ENCODE measurements at regions not wholly inside any gene's neighbourhood (a gene's known extent, or its start where the extent isn't known, plus 50 kb on each side); places are given as distances from the start of the nearest gene placed in this dataset.

DNA sequence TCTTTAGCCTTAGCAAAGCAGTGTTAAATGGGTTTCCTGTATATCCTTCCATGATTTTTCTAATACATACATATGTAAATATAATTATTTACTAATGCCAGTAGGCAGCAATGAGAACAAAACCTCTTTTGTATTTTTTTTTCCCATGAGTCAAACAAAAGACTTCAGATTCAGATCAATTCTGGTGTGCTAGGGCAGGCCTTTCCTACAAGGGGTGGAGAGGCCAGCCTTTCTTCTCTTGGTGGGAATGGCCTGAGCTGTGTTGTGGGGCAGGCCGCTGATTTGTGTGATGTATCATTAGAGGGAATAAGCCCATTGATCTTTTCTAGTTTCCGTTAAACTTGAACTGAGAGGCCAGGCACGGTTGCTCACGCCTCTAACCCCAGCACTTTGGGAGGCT, 115.5 kb upstream of the DMRT1 start:
- H3K4me1 ChIP-seq, result no peaks in the 10 kb centered on the region
- ATAC-seq (no peak), DNase-seq (no peak)
- TF ChIP-seq, protein P1, sequence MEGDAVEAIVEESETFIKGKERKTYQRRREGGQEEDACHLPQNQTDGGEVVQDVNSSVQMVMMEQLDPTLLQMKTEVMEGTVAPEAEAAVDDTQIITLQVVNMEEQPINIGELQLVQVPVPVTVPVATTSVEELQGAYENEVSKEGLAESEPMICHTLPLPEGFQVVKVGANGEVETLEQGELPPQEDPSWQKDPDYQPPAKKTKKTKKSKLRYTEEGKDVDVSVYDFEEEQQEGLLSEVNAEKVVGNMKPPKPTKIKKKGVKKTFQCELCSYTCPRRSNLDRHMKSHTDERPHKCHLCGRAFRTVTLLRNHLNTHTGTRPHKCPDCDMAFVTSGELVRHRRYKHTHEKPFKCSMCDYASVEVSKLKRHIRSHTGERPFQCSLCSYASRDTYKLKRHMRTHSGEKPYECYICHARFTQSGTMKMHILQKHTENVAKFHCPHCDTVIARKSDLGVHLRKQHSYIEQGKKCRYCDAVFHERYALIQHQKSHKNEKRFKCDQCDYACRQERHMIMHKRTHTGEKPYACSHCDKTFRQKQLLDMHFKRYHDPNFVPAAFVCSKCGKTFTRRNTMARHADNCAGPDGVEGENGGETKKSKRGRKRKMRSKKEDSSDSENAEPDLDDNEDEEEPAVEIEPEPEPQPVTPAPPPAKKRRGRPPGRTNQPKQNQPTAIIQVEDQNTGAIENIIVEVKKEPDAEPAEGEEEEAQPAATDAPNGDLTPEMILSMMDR (IDR thresholded peaks at IDR 0.05), result no peak
- intact Hi-C loops (cut with DNase I), result no loop called here
- no peak overlapping the region for H3K4me3 ChIP-seq
- H3K9me3 ChIP-seq, result no peaks in the 10 kb centered on the region
- no peak overlapping the region for H3K27ac ChIP-seq
- H3K36me3 ChIP-seq, result peaks cover 0 to 11% of the 10 kb centered on the region in 2 donors
- no peaks in the 10 kb centered on the region for H3K27me3 ChIP-seq

DNA sequence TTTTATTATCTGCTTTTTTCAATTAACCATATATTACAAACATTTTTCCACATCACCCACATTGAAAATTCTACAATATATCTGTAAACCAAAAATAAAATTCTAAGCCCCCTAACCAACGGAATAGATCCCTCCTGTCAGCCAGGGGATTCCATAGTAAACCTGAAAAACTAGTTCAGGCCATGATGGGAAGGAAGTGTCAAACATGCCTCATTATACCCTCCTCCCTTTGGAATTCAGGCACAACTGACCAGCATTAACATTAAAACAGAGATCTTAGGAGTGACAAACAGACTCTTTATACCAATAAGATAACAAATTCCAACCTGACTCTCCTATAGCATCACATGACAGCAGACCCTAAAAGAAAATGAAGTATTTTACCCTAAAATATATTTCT, 113.7 kb upstream of the DMRT1 start:
- Histone ChIP-seq H3K27me3 (no peaks in the 10 kb centered on the region), H3K9me3 (no peaks in the 10 kb centered on the region), H3K4me3 (no peak overlapping the region), H3K36me3 (peaks cover 0 to 24% of the 10 kb centered on the region in 2 donors), H3K27ac (no peak overlapping the region), H3K4me1 (no peaks in the 10 kb centered on the region)
- no peak for DNase-seq
- ATAC-seq, result peak; percentile 35
- TF ChIP-seq, protein P1 (IDR thresholded peaks at IDR 0.05), result no peak
- intact Hi-C loops (cut with DNase I), result no loop called here

DNA sequence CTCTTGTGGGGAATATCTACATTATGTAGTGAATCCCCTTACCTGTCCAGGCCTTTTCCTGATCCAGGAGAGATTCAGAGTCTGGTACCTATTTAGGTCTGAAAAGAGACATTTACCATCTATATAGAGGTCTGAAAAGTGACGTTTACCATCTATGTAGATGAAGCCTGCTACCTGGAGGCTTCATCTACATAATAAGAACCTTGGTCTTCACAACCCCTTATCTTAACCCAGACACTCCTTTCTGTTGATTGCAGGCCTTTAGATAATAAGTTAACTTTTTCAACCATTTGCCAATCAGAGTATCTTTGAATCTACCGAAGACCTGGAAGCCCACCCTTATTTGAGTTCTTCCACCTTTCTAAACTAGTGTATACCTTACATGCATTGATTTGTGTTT, 113.0 kb upstream of the DMRT1 start:
- Histone ChIP-seq H3K27ac (no peak overlapping the region), H3K4me1 (no peaks in the 10 kb centered on the region), H3K27me3 (no peaks in the 10 kb centered on the region), H3K4me3 (no peak overlapping the region), H3K36me3 (peaks cover 0 to 27% of the 10 kb centered on the region in 2 donors), H3K9me3 (no peaks in the 10 kb centered on the region)
- TF ChIP-seq, protein P1 (IDR thresholded peaks at IDR 0.05), result no peak
- ATAC-seq (no peak), DNase-seq (no peak)
- intact Hi-C loops (cut with DNase I), result no loop called here

DNA sequence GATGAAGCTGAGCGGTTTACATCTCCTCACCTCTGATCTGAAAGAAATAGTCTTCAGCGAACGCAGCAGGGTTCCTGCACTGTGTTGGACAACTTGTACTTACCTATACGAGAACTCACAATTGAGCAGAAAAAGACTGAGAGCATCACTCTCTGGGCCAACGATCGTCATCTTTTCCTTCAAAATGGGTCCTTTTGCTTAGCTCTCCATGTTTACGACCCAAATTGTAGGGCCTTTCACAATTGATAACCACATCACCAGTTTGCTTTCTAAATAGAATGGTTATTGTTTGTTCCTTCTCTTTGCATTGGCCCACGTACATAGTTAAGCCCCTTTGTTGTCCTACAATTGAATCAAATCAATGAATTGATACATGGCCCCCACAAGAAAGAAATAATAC, 110.0 kb upstream of the DMRT1 start:
- Histone ChIP-seq H3K36me3 (peaks cover 0 to 42% of the 10 kb centered on the region in 2 donors), H3K4me1 (peaks cover 8 to 9% of the 10 kb centered on the region in 2 donors), H3K27ac (no peak overlapping the region), H3K9me3 (no peaks in the 10 kb centered on the region), H3K27me3 (no peaks in the 10 kb centered on the region), H3K4me3 (no peak overlapping the region)
- no peak for ATAC-seq
- intact Hi-C loops (cut with DNase I), result no loop called here
- DNase-seq, result no peak
- TF ChIP-seq, protein P1 (IDR thresholded peaks at IDR 0.05), result no peak

DNA sequence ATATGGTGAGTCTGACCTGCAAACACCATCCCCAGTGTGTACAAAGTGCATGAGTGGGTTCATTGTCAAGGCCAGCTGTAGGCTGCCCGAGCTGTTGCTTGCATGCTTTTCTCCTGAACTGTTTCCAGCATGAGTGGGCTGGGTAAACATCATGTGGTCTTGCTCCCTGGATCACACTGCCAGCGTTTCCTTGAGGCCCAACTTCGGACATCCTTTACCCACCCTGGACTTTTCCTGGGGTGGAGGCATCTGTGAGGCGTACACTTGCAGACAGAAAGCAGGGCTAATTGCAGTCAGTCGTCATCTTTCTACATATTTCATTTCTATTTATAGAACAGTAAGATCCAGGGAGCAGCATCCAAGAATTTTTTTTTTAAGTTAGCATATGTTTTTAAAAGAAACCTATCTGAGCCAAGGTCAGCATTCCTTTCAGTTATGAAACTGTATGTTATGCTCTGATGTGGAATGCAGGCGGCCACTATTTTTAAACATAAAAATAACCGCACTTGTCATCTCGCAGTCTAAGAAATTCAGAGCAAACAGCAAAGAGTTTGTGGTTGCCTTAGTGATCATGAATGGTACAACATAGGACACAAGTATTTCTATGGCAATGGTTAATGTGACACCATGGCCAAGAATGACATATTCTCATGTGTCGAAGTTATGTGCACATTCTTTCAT, 106.5 kb upstream of the DMRT1 start:
- TF ChIP-seq, protein P1 (IDR thresholded peaks at IDR 0.05), result no peak
- DNase-seq, result peak in 2 of 4 donors; percentile 70 to 78
- H3K27ac ChIP-seq, result peak overlapping the region in 1 of 2 donors; percentile 45
- intact Hi-C loops (cut with DNase I), result no loop called here
- H3K4me3 ChIP-seq, result no peak overlapping the region
- H3K4me1 ChIP-seq, result peaks cover 19 to 21% of the 10 kb centered on the region in 2 donors
- H3K27me3 ChIP-seq, result no peaks in the 10 kb centered on the region
- H3K36me3 ChIP-seq, result peaks cover 0 to 57% of the 10 kb centered on the region in 2 donors
- ATAC-seq, result peak; percentile 42
- no peaks in the 10 kb centered on the region for H3K9me3 ChIP-seq

Measured in left lung (tissue), 4 donors.